GM12878 (cell line): ENCODE measurements at regions not wholly inside any gene's neighbourhood (a gene's known extent, or its start where the extent isn't known, plus 50 kb on each side); places are given as distances from the start of the nearest gene placed in this dataset.

Experiments used
- ATAC-seq: fragments of 200-7000 bp; cut with Tn5 transposase; 3 replicates; pipeline ENCODE4 v1.9.1; 2020; ENCODE audit warnings: mild to moderate bottlenecking, moderate library complexity
- BruUV-seq: library from RNA; stranded (reverse); fragments of 400-500 nt; replicated peaks from 2 replicates; lab custom pipeline; 2021; lab: Mats Ljungman, UMichigan
- CTCF ChIA-PET: fragments of 300-600 bp; sonication (Branson Sonifier 250); formaldehyde crosslinking; extraction: SDS; loops from one replicate; lab custom pipeline; 2021; ENCODE audit warnings: inconsistent platforms; lab: Yijun Ruan, JAX
- POLR2A ChIA-PET: fragments of 350-600 bp; formaldehyde crosslinking; extraction: SDS; loops from one replicate; lab custom pipeline; 2021; ENCODE audit warnings: inconsistent platforms; lab: Charles Lee
- RAD21 ChIA-PET: fragments of 300-600 bp; sonication (Branson Sonifier 250); formaldehyde crosslinking; loops from one replicate; lab custom pipeline; 2023; ENCODE audit warnings: antibody characterized with exemption; ENCODE audit not compliant: unreplicated experiment; lab: Charles Lee
- SMC1A ChIA-PET: fragments of 300-600 bp; sonication (Branson Sonifier 250); formaldehyde crosslinking; loops from one replicate; lab custom pipeline; 2023; ENCODE audit not compliant: unreplicated experiment, uncharacterized antibody; lab: Charles Lee
- DNase-seq: peaks from one replicate; pipeline ENCODE4 v3.0.0-alpha.2; 2011; ENCODE audit warnings: low read depth, low spot score
- FAIRE-seq: peaks from 3 replicates; lab custom pipeline; 2011; peaks lifted over from hg19 to GRCh38; lab: Jason Lieb, UNC
- H2AFZ ChIP-seq: 2 replicates; pipeline ENCODE4 v1.6.0; 2011; ENCODE audit warnings: low read depth, low read length, control low read depth; ENCODE audit not compliant: control insufficient read depth
- H3K27ac ChIP-seq: 2 replicates; pipeline ENCODE4 v1.5.1; 2011; ENCODE audit warnings: control low read depth; ENCODE audit not compliant: control insufficient read depth, insufficient read depth
- H3K27me3 ChIP-seq, 2 experiments: replicated peaks in 1 of 2; 2 replicates each; pipeline versions ENCODE4 v1.6.0 to v1.6.1; 2011; ENCODE audit warnings: low read length in 1 of 2; ENCODE audit not compliant: control insufficient read depth in 2 of 2, insufficient read depth in 2 of 2
- H3K36me3 ChIP-seq, 2 experiments: 2 replicates each; pipeline ENCODE4 v1.5.1; 2011; ENCODE audit warnings: low read length in 1 of 2; ENCODE audit not compliant: control insufficient read depth in 2 of 2, insufficient read depth in 2 of 2
- H3K4me1 ChIP-seq: 2 replicates; pipeline ENCODE4 v1.6.1; 2011; ENCODE audit warnings: mild to moderate bottlenecking, low read length, moderate library complexity, mixed read lengths; ENCODE audit not compliant: control insufficient read depth, insufficient read depth
- H3K4me2 ChIP-seq: 2 replicates; pipeline ENCODE4 v1.6.0; 2011; ENCODE audit warnings: control low read depth; ENCODE audit not compliant: control insufficient read depth, insufficient read depth
- H3K4me3 ChIP-seq: fragments of 200-600 bp; sonication (generic); 2 replicates; pipeline ENCODE4 v1.5.1; 2016
- H3K79me2 ChIP-seq: 2 replicates; pipeline ENCODE4 v1.6.0; 2011; ENCODE audit warnings: low read length; ENCODE audit not compliant: control insufficient read depth, insufficient read depth
- H3K9ac ChIP-seq: 2 replicates; pipeline ENCODE4 v1.8.0; 2011; ENCODE audit warnings: low read length, control low read depth, mixed read lengths; ENCODE audit not compliant: control insufficient read depth, insufficient read depth
- H3K9me3 ChIP-seq: replicated peaks from 3 replicates; pipeline ENCODE4 v1.5.1; 2011; ENCODE audit warnings: mild to moderate bottlenecking, low read length; ENCODE audit not compliant: control insufficient read depth, insufficient read depth
- H4K20me1 ChIP-seq: 2 replicates; pipeline ENCODE4 v1.6.0; 2011; ENCODE audit not compliant: control insufficient read depth, insufficient read depth
- CEBPB ChIP-seq, 2 experiments: fragments of 150-350 bp in 1 of 2; IDR thresholded peaks; 2 replicates each; pipeline ENCODE4 v1.6.1; 2012 to 2014; ENCODE audit warnings: low read depth in 2 of 2, low read length in 2 of 2, borderline replicate concordance in 1 of 2, inconsistent platforms in 1 of 2
- EED ChIP-seq: sonication (generic); IDR thresholded peaks from 2 replicates; pipeline ENCODE4 v1.6.1; 2016; ENCODE audit warnings: antibody characterized with exemption, low read depth
- EZH2 ChIP-seq: IDR thresholded peaks from 2 replicates; pipeline ENCODE4 v1.6.1; 2012; ENCODE audit warnings: low read depth, mild to moderate bottlenecking, control low read depth, inconsistent platforms, low read length, borderline replicate concordance; ENCODE audit not compliant: control insufficient read depth
- JUNB ChIP-seq: IDR thresholded peaks from 2 replicates; pipeline ENCODE4 v1.6.1; 2016; ENCODE audit warnings: antibody characterized with exemption, mild to moderate bottlenecking
- NFIC ChIP-seq: IDR thresholded peaks from 2 replicates; pipeline ENCODE4 v1.6.1; 2012; ENCODE audit warnings: low read depth, mild to moderate bottlenecking, inconsistent platforms, low read length, moderate library complexity
- RELA ChIP-seq: fragments of 450-650 bp; IDR thresholded peaks from 2 replicates; pipeline ENCODE4 v1.8.0; 2014; ENCODE audit warnings: borderline replicate concordance; ENCODE audit not compliant: partially characterized antibody
- SREBF2 ChIP-seq: IDR thresholded peaks from 2 replicates; pipeline ENCODE4 v1.6.1; 2012; ENCODE audit warnings: mild to moderate bottlenecking, low read length
- TCF7 ChIP-seq: IDR thresholded peaks from 2 replicates; pipeline ENCODE4 v1.6.1; 2014; ENCODE audit warnings: antibody characterized with exemption, borderline replicate concordance
- ZNF274 ChIP-seq: IDR thresholded peaks from one replicate; pipeline ENCODE4 v1.8.0; 2011; ENCODE audit not compliant: insufficient read length, insufficient read depth
- WGBS: methylation state at CpG from one replicate; pipeline ENCODE4 v1.1.6; 2016; ENCODE audit warnings: low lambda C conversion rate; ENCODE audit not compliant: insufficient replicate concordance, insufficient coverage; ENCODE audit errors: missing lambda C conversion rate; 5-methylcytosine and 5-hydroxymethylcytosine counted together
- in situ Hi-C: fragments of 300-500 bp; cut with MboI; formaldehyde crosslinking; loops from 9 replicates; pipeline ENCODE4 v1.14.3; 2018; ENCODE audit warnings: mixed read lengths
- intact Hi-C: fragments of 100-400 bp; cut with micrococcal nuclease; formaldehyde crosslinking; loops from one replicate; pipeline ENCODE4 v1.14.2; 2022; ENCODE audit not compliant: unreplicated experiment
- TF ChIP-seq, protein P1 (sequence below): fragments of 450-650 bp; IDR thresholded peaks from 2 replicates; pipeline ENCODE4 v1.6.1; 2017; ENCODE audit warnings: borderline replicate concordance
- TF ChIP-seq, protein P2 (sequence below): IDR thresholded peaks from 2 replicates; pipeline ENCODE4 v1.6.1; 2011; ENCODE audit warnings: low read depth, low read length, improper control_type of control experiment, borderline replicate concordance

DNA sequence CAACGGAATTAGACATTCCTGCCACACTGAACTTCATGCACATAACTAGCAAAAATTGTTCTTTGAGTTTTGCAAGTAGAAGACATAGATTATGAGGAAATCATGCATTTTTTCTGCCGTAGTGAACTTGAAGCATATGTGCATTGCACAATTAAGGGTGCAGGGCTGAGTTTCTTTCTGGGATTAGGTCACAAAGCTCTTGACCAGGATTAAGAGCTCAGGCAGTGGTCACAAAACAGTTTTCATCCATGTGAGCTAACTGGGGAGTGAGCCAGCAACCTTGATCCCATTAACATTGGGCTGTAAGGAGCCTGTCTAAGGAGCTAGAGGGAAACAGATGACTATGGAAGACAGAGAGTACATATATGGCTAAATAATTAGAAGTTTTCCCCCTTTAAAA, 143.7 kb downstream of the PMP22 start (continued):
- TF ChIP-seq, protein P1, sequence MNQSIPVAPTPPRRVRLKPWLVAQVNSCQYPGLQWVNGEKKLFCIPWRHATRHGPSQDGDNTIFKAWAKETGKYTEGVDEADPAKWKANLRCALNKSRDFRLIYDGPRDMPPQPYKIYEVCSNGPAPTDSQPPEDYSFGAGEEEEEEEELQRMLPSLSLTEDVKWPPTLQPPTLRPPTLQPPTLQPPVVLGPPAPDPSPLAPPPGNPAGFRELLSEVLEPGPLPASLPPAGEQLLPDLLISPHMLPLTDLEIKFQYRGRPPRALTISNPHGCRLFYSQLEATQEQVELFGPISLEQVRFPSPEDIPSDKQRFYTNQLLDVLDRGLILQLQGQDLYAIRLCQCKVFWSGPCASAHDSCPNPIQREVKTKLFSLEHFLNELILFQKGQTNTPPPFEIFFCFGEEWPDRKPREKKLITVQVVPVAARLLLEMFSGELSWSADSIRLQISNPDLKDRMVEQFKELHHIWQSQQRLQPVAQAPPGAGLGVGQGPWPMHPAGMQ = no peak
- TF ChIP-seq EZH2 = no peak
- TF ChIP-seq EED = no peak

DNA sequence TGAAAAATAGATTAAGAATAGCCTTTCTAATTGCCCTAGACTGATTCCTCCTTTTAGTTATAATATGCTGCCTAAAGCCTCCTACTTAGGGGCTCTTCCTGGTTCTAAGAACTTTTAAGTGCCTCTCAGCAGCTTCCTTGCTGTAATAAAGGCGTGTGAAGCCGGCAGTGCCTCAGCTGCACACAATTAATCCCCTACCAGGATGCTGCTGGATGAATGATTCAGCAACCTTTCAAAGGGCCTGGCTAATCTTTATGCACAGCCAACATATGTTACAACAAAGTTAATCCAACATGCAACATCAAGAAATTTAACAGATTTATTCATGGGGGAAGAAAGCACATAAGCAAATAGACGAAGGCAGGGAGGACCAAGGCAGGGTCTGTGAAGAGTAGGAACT, 145.2 kb downstream of the PMP22 start:
- 2% methylated on average over 3 of the region's 3 CpGs for WGBS
- no peaks in the 10 kb centered on the region for H3K9me3 ChIP-seq
- H3K4me3 ChIP-seq = no peak overlapping the region
- no peaks in the 10 kb centered on the region for H4K20me1 ChIP-seq
- no peak overlapping the region for H2AFZ ChIP-seq
- TF ChIP-seq, protein P2, sequence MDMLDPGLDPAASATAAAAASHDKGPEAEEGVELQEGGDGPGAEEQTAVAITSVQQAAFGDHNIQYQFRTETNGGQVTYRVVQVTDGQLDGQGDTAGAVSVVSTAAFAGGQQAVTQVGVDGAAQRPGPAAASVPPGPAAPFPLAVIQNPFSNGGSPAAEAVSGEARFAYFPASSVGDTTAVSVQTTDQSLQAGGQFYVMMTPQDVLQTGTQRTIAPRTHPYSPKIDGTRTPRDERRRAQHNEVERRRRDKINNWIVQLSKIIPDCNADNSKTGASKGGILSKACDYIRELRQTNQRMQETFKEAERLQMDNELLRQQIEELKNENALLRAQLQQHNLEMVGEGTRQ = no peak
- TF ChIP-seq ZNF274 = no peak
- no peak for TF ChIP-seq NFIC
- TF ChIP-seq SREBF2 = no peak
- TF ChIP-seq TCF7 = no peak
- no peak for TF ChIP-seq RELA
- no peak for TF ChIP-seq JUNB
- TF ChIP-seq CEBPB (IDR thresholded peaks at IDR 0.05; ENCODE audit: borderline replicate concordance in 1 of 2, low read depth in 2 of 2, low read length in 2 of 2) = no peak
- H3K27me3 ChIP-seq = no peaks in the 10 kb centered on the region
- H3K4me2 ChIP-seq = no peak overlapping the region
- no peak overlapping the region for H3K9ac ChIP-seq
- H3K36me3 ChIP-seq = no peaks in the 10 kb centered on the region
- in situ Hi-C loops = no loop called here
- ChIA-PET SMC1A (no interaction called here), CTCF (no interaction called here), RAD21 (no interaction called here), POLR2A (no interaction called here)
- ATAC-seq (no peak), DNase-seq (no peak), FAIRE-seq (no peak)
- H3K4me1 ChIP-seq = no peaks in the 10 kb centered on the region
- H3K27ac ChIP-seq = no peak overlapping the region
- no TSS peak for BruUV-seq
- no peaks in the 10 kb centered on the region for H3K79me2 ChIP-seq
- intact Hi-C loops = no loop called here
